Gastrocnemius medialis (tissue), 4 donors: ENCODE measurements at regions not wholly inside any gene's neighbourhood (a gene's known extent, or its start where the extent isn't known, plus 50 kb on each side); places are given as distances from the start of the nearest gene placed in this dataset.

Experiments used
- CTCF ChIP-seq, 5 experiments: fragments of 450-650 bp in 3 of 5; fragments of 200-600 bp in 2 of 5; sonication (generic) in 2 of 5; IDR thresholded peaks in 4 of 5; conservative IDR thresholded peaks in 1 of 5; 1 replicate in 4 of 5; 2 replicates in 1 of 5; pipeline ENCODE4 v1.5.1; 2016 to 2019; ENCODE audit warnings: antibody characterized with exemption in 5 of 5, mild to moderate bottlenecking in 3 of 5, moderate library complexity in 3 of 5
- POLR2A ChIP-seq, 2 donors: fragments of 450-650 bp; IDR thresholded peaks; one replicate each; pipeline ENCODE4 v1.6.1; 2017; ENCODE audit warnings: antibody characterized with exemption in 2 of 2, mild to moderate bottlenecking in 2 of 2, moderate library complexity in 2 of 2

- TF ChIP-seq CTCF (IDR thresholded peaks at IDR 0.05 in 4 of 5, conservative IDR thresholded peaks at IDR 0.05 in 1 of 5) (no peak), POLR2A (IDR thresholded peaks at IDR 0.05) (no peak)
Measured at GRCh38 chr9:30048396-30048795, 2336.0 kb upstream of the ACO1 start.
